DND-41 (cell line): ENCODE measurements at regions not wholly inside any gene's neighbourhood (a gene's known extent, or its start where the extent isn't known, plus 50 kb on each side); places are given as distances from the start of the nearest gene placed in this dataset.
"Not testable (repeated sequence)": the region's sequence is repeated elsewhere in the genome, so short reads cannot be mapped to it uniquely, and the experiment has no call there.

Source experiments
- ATAC-seq: fragments of 200-7000 bp; cut with Tn5 transposase; 3 replicates; pipeline ENCODE4 v1.9.1; 2021; ENCODE audit warnings: low read depth; ENCODE audit not compliant: insufficient read depth
- DNase-seq: peaks from one replicate; pipeline ENCODE4 v3.0.0-alpha.2; 2020
- H2AFZ ChIP-seq: 2 replicates; pipeline ENCODE4 v1.6.0; 2012; ENCODE audit warnings: low read depth, low read length
- H3K27ac ChIP-seq: 2 replicates; pipeline ENCODE4 v1.5.1; 2012; ENCODE audit warnings: low read length, inconsistent platforms
- H3K27me3 ChIP-seq: fragments of 200-600 bp; sonication (generic); 2 replicates; pipeline ENCODE4 v1.6.0; 2012; ENCODE audit warnings: low read length, mild to moderate bottlenecking, inconsistent platforms; ENCODE audit not compliant: insufficient read depth, poor library complexity
- H3K36me3 ChIP-seq: 2 replicates; pipeline ENCODE4 v1.5.1; 2012; ENCODE audit warnings: low read length, inconsistent platforms; ENCODE audit not compliant: insufficient read depth
- H3K4me1 ChIP-seq: 2 replicates; pipeline ENCODE4 v1.5.1; 2012; ENCODE audit warnings: mild to moderate bottlenecking, low read length; ENCODE audit not compliant: insufficient read depth
- H3K4me2 ChIP-seq: 2 replicates; pipeline ENCODE4 v1.6.0; 2012; ENCODE audit warnings: mild to moderate bottlenecking, moderate library complexity, low read length, inconsistent platforms; ENCODE audit not compliant: insufficient read depth
- H3K4me3 ChIP-seq, 2 experiments: fragments of 200-600 bp in 1 of 2; shearing (Covaris generic) in 1 of 2; 2 replicates each; pipeline ENCODE4 v1.5.1; 2012 to 2016; ENCODE audit warnings: inconsistent platforms in 2 of 2, low read length in 2 of 2, mild to moderate bottlenecking in 2 of 2, low read depth in 1 of 2, moderate library complexity in 1 of 2
- H3K79me2 ChIP-seq: 2 replicates; pipeline ENCODE4 v1.6.0; 2012; ENCODE audit warnings: low read length, inconsistent platforms; ENCODE audit not compliant: insufficient read depth
- H3K9ac ChIP-seq: 2 replicates; pipeline ENCODE4 v1.6.0; 2012; ENCODE audit warnings: low read depth, mild to moderate bottlenecking, inconsistent platforms, low read length, moderate library complexity
- H3K9me3 ChIP-seq: 2 replicates; pipeline ENCODE4 v1.5.1; 2012; ENCODE audit warnings: low read length, moderate library complexity, mild to moderate bottlenecking, inconsistent platforms; ENCODE audit not compliant: insufficient read depth, severe bottlenecking
- H4K20me1 ChIP-seq: 2 replicates; pipeline ENCODE4 v1.6.0; 2012; ENCODE audit warnings: low read length; ENCODE audit not compliant: insufficient read depth
- EZH2 ChIP-seq: IDR thresholded peaks from 3 replicates; pipeline ENCODE4 v1.6.1; 2012; ENCODE audit warnings: borderline replicate concordance, low read depth, mild to moderate bottlenecking, moderate library complexity, low read length, inconsistent platforms; ENCODE audit not compliant: severe bottlenecking
- TF ChIP-seq, protein P1 (sequence below): IDR thresholded peaks from 2 replicates; pipeline ENCODE4 v1.5.1; 2012; ENCODE audit warnings: borderline replicate concordance, low read length, moderate library complexity, mild to moderate bottlenecking; ENCODE audit not compliant: poor library complexity, severe bottlenecking; ENCODE audit errors: extremely low read depth

DNA sequence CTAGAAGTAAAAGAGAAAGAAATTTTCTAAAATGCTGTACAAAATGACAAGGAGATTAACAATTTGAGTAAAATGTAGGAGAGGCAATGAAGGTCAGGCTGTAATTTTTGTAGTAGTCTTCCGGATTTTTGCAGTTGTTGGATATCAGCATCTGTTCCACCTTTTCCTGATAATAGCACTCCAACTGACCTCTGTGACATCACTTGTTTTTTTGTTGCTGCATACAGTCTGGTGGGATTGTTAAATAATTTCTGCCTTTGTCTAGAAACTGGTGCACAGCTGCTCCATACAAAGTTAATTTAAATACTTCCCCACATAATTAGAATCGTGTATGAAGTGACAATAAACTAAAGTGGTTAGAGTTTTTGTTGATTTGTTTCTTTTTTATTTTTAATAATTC lies 731.4 kb downstream of the PLOD2 start:
- no peak overlapping the region for H3K9ac ChIP-seq
- no peak overlapping the region for H3K4me2 ChIP-seq
- H3K27ac ChIP-seq, result no peak overlapping the region
- H3K4me1 ChIP-seq, result no peaks in the 10 kb centered on the region
- no peaks in the 10 kb centered on the region for H3K79me2 ChIP-seq
- no peak overlapping the region for H3K4me3 ChIP-seq
- no peak for ATAC-seq
- no peak overlapping the region for H2AFZ ChIP-seq
- no peaks in the 10 kb centered on the region for H3K27me3 ChIP-seq
- TF ChIP-seq EZH2, result no peak
- TF ChIP-seq, protein P1, sequence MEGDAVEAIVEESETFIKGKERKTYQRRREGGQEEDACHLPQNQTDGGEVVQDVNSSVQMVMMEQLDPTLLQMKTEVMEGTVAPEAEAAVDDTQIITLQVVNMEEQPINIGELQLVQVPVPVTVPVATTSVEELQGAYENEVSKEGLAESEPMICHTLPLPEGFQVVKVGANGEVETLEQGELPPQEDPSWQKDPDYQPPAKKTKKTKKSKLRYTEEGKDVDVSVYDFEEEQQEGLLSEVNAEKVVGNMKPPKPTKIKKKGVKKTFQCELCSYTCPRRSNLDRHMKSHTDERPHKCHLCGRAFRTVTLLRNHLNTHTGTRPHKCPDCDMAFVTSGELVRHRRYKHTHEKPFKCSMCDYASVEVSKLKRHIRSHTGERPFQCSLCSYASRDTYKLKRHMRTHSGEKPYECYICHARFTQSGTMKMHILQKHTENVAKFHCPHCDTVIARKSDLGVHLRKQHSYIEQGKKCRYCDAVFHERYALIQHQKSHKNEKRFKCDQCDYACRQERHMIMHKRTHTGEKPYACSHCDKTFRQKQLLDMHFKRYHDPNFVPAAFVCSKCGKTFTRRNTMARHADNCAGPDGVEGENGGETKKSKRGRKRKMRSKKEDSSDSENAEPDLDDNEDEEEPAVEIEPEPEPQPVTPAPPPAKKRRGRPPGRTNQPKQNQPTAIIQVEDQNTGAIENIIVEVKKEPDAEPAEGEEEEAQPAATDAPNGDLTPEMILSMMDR, result no peak
- DNase-seq, result no peak
- H4K20me1 ChIP-seq, result no peaks in the 10 kb centered on the region
- H3K36me3 ChIP-seq, result no peaks in the 10 kb centered on the region
- H3K9me3 ChIP-seq, result no peaks in the 10 kb centered on the region

DNA sequence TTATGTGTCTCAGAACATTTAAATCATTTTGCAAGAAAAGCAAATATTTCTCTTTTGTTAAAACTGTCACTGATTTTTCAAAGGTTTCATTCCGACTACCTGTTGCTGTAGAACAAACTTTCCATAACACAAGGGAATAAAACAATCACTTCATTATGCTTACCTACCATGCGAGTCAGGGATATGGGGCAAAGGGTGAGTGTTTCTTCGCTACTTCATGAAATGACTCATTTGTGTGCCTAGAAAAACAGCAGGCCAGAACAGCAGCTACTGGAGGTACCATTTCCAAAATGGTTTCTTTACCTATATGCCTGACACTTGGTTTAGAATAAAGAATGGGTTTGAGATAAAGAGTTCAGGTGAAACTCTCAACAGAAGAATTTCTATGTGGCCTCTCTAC lies 712.5 kb downstream of the PLOD2 start:
- Histone ChIP-seq H3K79me2 (no peaks in the 10 kb centered on the region), H3K4me1 (no peaks in the 10 kb centered on the region), H3K9ac (no peak overlapping the region), H4K20me1 (no peaks in the 10 kb centered on the region), H3K4me3 (no peak overlapping the region), H3K27ac (no peak overlapping the region), H3K4me2 (no peak overlapping the region), H2AFZ (no peak overlapping the region), H3K36me3 (no peaks in the 10 kb centered on the region), H3K9me3 (no peaks in the 10 kb centered on the region), H3K27me3 (no peaks in the 10 kb centered on the region)
- DNase-seq (no peak), ATAC-seq (no peak)
- no peak for TF ChIP-seq EZH2

DNA sequence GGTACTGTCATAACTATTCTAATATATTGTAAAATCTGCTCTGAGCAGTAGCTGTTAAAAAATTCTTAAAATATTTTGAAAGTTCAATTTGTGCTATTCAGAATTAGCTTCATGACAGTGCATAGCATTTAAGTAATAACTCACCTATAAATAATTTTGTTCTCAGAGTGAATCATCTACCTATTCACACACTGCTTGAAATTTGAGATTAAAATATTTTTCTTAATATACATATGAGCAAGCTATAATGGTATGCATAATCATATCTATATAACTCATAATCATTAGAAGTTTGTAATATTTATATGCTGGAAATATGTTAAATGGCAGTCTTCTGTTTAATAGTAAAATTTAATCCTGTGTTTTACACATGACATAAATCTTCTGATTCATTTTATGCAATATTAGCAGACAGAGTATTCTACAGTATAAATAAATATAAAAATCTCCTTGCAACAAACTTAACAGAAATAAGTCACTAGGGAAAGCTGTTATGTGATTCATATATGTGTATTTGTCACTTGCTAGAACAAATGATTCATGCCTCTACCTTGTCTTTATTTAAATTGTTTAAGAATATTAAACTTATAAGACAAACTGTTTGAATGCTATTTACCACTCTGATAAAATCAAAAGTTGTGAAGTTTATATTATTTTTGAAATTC lies 710.8 kb downstream of the PLOD2 start:
- TF ChIP-seq, protein P1, result no peak
- TF ChIP-seq EZH2, result no peak
- no peak for ATAC-seq
- no peaks in the 10 kb centered on the region for H3K27me3 ChIP-seq
- no peak overlapping the region for H3K4me2 ChIP-seq
- H4K20me1 ChIP-seq, result no peaks in the 10 kb centered on the region
- DNase-seq, result no peak
- H3K4me1 ChIP-seq, result no peaks in the 10 kb centered on the region
- H2AFZ ChIP-seq, result no peak overlapping the region
- no peak overlapping the region for H3K4me3 ChIP-seq
- no peaks in the 10 kb centered on the region for H3K36me3 ChIP-seq
- no peak overlapping the region for H3K27ac ChIP-seq
- H3K79me2 ChIP-seq, result no peaks in the 10 kb centered on the region
- H3K9me3 ChIP-seq, result no peaks in the 10 kb centered on the region
- no peak overlapping the region for H3K9ac ChIP-seq

DNA sequence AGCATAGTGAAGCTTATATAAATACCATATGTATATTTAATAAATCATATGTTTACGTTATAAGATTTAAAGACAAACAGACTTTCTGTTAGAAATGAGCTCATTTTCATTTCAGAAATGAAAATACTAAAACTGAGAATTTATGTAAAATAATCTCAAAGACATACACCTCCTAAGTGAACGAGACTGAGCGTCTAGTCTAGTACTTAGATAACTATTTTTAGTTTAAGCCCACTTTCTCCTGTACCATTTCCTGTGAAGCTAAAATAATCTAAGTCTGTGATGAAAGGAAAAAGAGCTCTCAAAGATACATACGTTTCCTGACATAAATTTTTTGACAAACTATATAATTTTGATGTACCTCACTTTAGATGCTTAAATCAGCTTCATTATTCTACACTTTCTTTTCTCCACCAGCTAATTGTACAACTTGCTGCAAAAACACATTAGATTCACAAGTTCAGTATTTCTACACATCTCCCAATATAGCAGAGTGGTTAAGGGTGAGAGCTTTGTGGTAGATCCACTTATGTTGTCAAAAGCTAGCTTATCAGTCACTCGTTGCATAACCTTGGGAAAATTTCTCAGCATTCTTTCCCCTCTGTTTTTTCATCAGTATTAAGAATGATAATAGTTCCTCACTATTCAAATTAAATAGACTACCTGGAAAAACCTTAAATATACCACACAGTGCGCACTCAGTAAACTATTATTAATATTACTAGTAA lies 703.0 kb downstream of the PLOD2 start:
- H2AFZ ChIP-seq, result no peak overlapping the region
- no peak for ATAC-seq
- no peak overlapping the region for H3K4me3 ChIP-seq
- no peak overlapping the region for H3K4me2 ChIP-seq
- no peaks in the 10 kb centered on the region for H3K4me1 ChIP-seq
- H4K20me1 ChIP-seq, result no peaks in the 10 kb centered on the region
- no peak for DNase-seq
- TF ChIP-seq, protein P1, result no peak
- no peak for TF ChIP-seq EZH2
- H3K36me3 ChIP-seq, result no peaks in the 10 kb centered on the region
- no peaks in the 10 kb centered on the region for H3K9me3 ChIP-seq
- no peak overlapping the region for H3K9ac ChIP-seq
- no peaks in the 10 kb centered on the region for H3K27me3 ChIP-seq
- no peak overlapping the region for H3K27ac ChIP-seq
- no peaks in the 10 kb centered on the region for H3K79me2 ChIP-seq

DNA sequence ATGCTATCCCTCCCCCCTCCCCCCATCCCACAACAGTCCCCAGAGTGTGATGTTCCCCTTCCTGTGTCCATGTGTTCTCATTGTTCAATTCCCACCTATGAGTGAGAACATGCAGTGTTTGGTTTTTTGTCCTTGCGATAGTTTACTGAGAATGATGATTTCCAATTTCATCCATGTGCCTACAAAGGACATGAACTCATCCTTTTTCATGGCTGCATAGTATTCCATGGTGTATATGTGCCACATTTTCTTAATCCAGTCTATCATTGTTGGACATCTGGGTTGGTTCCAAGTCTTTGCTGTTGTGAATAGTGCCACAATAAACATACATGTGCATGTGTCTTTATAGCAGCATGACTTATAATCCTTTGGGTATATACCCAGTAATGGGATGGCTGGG lies 701.3 kb downstream of the PLOD2 start:
- H3K27me3 ChIP-seq, H3K4me1 ChIP-seq, H3K4me2 ChIP-seq, H3K27ac ChIP-seq, H3K4me3 ChIP-seq, H3K9ac ChIP-seq, H3K36me3 ChIP-seq, H3K79me2 ChIP-seq, H3K9me3 ChIP-seq, H4K20me1 ChIP-seq, H2AFZ ChIP-seq, ATAC-seq, DNase-seq: not testable (repeated sequence)
